ENCODE measurements at regions not wholly inside any gene's neighbourhood (a gene's known extent, or its start where the extent isn't known, plus 50 kb on each side); places are given as distances from the start of the nearest gene placed in this dataset.
"Not testable (repeated sequence)": the region's sequence is repeated elsewhere in the genome, so short reads cannot be mapped to it uniquely, and the experiment has no call there.

DNA sequence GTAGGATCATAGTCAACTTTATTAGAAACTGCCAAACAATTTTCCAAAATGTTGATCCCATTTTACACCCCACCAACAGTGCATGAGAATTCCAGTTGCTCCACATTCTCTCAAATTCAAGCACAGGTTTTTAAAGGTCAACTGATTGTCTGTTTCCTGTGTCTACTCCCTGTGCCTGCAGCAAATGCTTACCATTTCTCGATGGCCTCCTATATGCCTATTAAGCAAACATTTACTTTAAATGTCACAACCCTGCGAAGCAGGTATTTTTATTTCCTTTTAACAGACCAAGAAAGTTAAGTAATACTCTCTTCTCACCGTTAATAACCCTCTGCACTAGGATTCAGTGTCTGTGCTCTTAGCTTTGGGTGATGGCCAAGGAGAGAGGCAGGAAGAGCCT, 163.8 kb upstream of the EPB41L3 start:
- CTCF ChIA-PET: no interaction called here
- Mint-ChIP-seq H3K4me3 (no peak overlapping the region), H3K27me3 (no peaks in the 10 kb centered on the region), H3K36me3 (ENCODE audit: low read depth) (no peaks in the 10 kb centered on the region), H3K9me3 (peaks cover 2% of the 10 kb centered on the region), H3K27ac (no peak overlapping the region), H3K4me1 (no peaks in the 10 kb centered on the region)
- POLR2A ChIA-PET: no interaction called here
- no peak for DNase-seq

DNA sequence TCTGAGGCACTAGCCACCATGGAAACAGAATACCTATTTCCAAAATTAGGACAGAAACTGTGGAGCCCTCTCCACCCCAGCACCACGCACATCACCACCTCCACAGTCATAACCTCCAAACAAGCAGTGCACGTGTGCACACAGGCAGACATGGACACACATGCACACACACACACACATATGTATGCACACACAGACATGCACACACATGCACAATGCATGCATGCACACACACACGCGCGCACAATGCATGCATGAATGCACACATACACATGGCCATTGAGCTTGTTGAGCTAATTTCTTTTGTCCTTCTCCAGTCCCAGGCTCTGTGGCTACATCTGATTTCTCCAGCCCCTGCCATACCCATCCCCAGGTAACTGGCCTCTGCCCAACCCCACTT, 161.6 kb upstream of the EPB41L3 start:
- Mint-ChIP-seq H3K4me1 (no peaks in the 10 kb centered on the region), H3K27ac (no peak overlapping the region), H3K9me3 (peaks cover 2% of the 10 kb centered on the region), H3K4me3 (no peak overlapping the region), H3K27me3 (no peaks in the 10 kb centered on the region), H3K36me3 (ENCODE audit: low read depth) (no peaks in the 10 kb centered on the region)
- POLR2A ChIA-PET: no interaction called here
- CTCF ChIA-PET: no interaction called here
- no peak for DNase-seq

DNA sequence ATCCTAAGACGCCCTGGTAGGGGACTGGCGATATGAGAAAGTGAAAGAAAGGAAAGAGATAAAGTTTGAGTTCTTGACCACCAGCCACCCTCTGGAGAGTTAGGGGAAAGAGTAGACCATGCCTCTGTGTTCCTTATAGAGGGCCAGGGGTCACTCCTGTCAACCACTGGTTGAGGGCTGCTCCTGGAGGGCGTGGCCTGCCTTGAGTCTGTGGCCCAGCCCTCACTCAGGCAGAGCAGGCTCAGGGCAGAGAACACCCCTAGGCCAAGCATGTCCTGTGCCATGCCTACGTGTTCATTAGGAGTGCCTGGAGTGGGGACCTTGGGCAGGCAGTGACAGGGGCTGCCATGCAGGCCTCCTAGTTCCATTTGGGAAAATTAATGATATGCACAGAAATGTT, 161.1 kb upstream of the EPB41L3 start:
- H3K9me3 Mint-ChIP-seq: peaks cover 2% of the 10 kb centered on the region

DNA sequence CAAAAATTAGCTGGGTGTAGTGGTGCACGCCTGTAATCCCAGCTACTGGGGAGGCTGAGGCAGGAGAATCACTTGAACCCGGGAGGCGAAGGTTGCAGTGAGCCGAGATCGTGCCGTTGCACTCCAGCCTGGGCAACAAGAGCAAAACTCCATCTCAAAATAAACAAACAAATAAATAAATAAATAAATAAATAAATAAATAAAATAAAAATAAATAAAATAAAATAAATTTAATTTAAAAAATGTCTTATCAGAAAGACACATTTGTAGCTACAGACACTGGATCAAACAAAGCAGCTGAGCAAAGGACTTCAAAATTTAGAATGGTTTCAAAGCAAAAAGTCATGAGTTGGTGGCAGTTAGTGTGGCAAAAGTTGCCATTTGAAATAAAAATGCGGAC, 158.2 kb upstream of the EPB41L3 start:
- H3K36me3 Mint-ChIP-seq (ENCODE audit: low read depth); POLR2A ChIA-PET; H3K4me3 Mint-ChIP-seq; DNase-seq; H3K27ac Mint-ChIP-seq; CTCF ChIA-PET; H3K9me3 Mint-ChIP-seq; H3K4me1 Mint-ChIP-seq; H3K27me3 Mint-ChIP-seq: not testable (repeated sequence)

More for the DNA sequence above, 161.1 kb upstream of the EPB41L3 start:
- no peak for DNase-seq
- Mint-ChIP-seq H3K27ac (no peak overlapping the region), H3K27me3 (no peaks in the 10 kb centered on the region), H3K36me3 (ENCODE audit: low read depth) (no peaks in the 10 kb centered on the region), H3K4me1 (no peaks in the 10 kb centered on the region), H3K4me3 (no peak overlapping the region)
- ChIA-PET POLR2A (no interaction called here), CTCF (no interaction called here)

DNA sequence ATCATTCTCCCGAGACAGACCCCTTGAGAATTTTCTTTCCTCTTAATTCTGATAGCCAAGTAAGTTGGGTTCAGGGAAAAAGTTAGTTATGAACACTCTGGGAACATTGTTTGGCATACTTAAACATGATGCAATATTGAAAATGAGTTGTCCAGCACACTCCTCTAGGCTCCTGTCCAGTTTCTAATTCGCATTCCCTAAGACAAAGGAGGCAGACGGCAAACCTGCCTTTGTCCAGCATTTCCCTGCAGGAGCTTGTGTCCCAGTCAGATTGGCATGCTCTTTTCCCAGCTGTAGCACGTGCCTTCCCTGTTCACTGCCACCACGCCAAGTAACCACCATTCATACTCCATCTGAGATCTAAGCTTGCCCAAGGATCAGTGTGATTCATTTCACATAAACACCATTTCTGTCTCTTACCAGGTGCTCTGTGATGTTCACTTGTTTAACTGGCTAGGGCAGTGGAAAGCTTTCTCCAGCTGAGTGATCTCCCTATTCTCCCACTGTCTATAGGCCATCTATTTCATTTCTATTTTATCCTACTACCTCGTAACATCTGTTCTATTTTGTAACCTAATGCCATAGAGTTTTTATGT, 150.0 kb upstream of the EPB41L3 start:
- H3K27me3 Mint-ChIP-seq: no peaks in the 10 kb centered on the region
- ChIA-PET CTCF (no interaction called here), POLR2A (no interaction called here)
- H3K4me1 Mint-ChIP-seq: no peaks in the 10 kb centered on the region
- no peak overlapping the region for H3K4me3 Mint-ChIP-seq
- peaks cover 2% of the 10 kb centered on the region for H3K9me3 Mint-ChIP-seq
- no peak for DNase-seq
- no peaks in the 10 kb centered on the region for H3K36me3 Mint-ChIP-seq (ENCODE audit: low read depth)
- H3K27ac Mint-ChIP-seq: no peak overlapping the region

DNA sequence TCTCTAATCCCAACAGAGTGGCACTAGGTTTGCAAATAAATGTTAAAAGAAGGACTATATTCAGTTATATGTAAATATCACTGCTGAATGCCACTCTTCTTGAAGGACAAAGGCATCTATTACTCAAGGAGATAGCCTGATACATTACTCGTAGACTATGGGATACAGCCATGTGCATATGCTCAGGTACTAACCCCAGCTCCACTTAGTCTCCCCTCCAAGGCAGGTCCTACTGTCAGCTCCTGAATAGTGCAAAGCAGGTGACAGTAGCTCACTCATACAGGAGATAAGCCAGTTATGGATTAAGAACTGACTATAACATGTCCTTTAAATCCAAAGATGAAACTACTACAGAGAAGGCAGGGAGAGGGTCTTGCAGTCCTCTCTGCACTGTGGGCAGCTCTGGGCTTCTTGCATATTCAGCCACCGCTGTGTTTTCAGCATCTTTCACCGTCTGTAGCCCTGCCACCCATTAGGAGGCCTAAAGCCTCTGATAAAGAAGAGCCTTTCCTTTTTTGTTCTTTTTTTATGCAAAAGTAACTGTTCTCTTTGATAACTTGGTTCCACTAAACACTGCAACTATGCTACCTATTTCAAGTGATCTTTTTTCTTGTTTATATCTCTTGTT, 135.1 kb upstream of the EPB41L3 start:
- POLR2A ChIA-PET: no interaction called here

DNA sequence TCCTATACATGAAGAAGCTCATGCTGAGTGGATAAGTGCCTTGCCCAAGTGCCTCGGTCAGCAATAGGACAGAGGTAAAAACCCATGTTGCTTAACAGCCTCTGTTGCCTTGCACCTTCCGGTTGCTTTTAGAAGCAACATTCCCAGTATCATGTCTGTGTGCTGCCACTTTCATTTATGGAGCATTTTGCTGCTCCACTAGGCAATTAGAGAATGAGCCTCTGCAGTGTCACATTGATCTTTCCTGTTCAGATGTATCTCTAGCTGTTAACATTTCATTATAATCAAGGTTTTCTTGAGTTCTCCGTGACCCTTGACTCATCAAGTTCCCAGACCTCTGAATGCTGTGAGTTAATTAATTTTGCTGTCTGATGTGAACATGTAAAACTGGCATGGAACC, 134.5 kb upstream of the EPB41L3 start:
- POLR2A ChIA-PET: no interaction called here
- CTCF ChIA-PET: no interaction called here
- no peak overlapping the region for H3K27ac Mint-ChIP-seq
- H3K9me3 Mint-ChIP-seq: no peaks in the 10 kb centered on the region
- H3K4me3 Mint-ChIP-seq: no peak overlapping the region
- H3K27me3 Mint-ChIP-seq: no peaks in the 10 kb centered on the region
- no peak for DNase-seq
- H3K36me3 Mint-ChIP-seq (ENCODE audit: low read depth): no peaks in the 10 kb centered on the region
- no peaks in the 10 kb centered on the region for H3K4me1 Mint-ChIP-seq

More for the DNA sequence above, 135.1 kb upstream of the EPB41L3 start:
- Mint-ChIP-seq H3K36me3 (ENCODE audit: low read depth) (no peaks in the 10 kb centered on the region), H3K4me1 (no peaks in the 10 kb centered on the region), H3K4me3 (no peak overlapping the region), H3K9me3 (no peaks in the 10 kb centered on the region), H3K27ac (no peak overlapping the region), H3K27me3 (no peaks in the 10 kb centered on the region)
- no peak for DNase-seq
- CTCF ChIA-PET: no interaction called here

DNA sequence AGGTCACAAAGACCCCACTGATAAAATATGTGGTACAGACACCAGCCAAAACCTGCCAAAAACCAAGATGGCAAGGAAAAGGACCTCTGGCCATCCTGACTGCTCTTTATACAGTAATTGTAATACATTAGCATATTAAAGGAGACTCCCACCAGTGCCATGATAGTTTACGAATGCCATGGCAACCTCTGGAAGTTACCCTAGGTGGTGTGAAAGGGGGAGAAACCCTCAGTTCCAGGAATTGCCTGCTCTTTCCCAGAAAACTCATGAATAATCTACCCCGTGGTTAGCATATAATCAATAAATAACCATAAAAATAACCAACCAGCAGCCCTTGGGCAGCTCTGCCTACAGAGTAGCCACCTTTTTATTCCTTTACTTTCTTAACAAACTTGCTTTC, 129.8 kb upstream of the EPB41L3 start:
- no peak overlapping the region for H3K27ac Mint-ChIP-seq
- H3K4me3 Mint-ChIP-seq: no peak overlapping the region
- H3K4me1 Mint-ChIP-seq: no peaks in the 10 kb centered on the region
- no peaks in the 10 kb centered on the region for H3K36me3 Mint-ChIP-seq (ENCODE audit: low read depth)
- no peak for DNase-seq
- CTCF ChIA-PET: no interaction called here
- no peaks in the 10 kb centered on the region for H3K27me3 Mint-ChIP-seq
- POLR2A ChIA-PET: no interaction called here
- no peaks in the 10 kb centered on the region for H3K9me3 Mint-ChIP-seq

DNA sequence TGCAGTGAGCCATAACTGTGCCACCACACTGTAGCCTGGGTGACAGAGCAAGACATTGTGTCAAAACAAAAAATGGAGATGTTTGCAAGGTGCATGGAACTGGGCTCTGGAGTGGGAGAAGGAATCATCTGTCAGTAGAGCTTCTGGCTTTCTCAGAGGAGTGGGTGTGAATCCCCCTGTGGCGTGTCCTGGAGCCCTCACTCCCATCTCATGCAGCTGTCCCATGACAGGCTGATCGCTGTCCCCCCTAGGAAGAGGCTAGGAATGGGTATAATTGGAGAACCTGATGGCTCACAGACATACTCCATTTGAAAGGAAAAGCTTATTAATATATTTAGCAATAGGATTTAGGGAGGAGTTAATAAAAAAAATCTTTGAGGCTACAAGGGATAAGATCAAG, 125.8 kb upstream of the EPB41L3 start:
- CTCF ChIA-PET: no interaction called here
- no peaks in the 10 kb centered on the region for H3K4me1 Mint-ChIP-seq
- H3K4me3 Mint-ChIP-seq: no peak overlapping the region
- no peaks in the 10 kb centered on the region for H3K36me3 Mint-ChIP-seq (ENCODE audit: low read depth)
- no peak overlapping the region for H3K27ac Mint-ChIP-seq
- DNase-seq: no peak
- POLR2A ChIA-PET: no interaction called here
- no peaks in the 10 kb centered on the region for H3K27me3 Mint-ChIP-seq
- H3K9me3 Mint-ChIP-seq: no peaks in the 10 kb centered on the region

DNA sequence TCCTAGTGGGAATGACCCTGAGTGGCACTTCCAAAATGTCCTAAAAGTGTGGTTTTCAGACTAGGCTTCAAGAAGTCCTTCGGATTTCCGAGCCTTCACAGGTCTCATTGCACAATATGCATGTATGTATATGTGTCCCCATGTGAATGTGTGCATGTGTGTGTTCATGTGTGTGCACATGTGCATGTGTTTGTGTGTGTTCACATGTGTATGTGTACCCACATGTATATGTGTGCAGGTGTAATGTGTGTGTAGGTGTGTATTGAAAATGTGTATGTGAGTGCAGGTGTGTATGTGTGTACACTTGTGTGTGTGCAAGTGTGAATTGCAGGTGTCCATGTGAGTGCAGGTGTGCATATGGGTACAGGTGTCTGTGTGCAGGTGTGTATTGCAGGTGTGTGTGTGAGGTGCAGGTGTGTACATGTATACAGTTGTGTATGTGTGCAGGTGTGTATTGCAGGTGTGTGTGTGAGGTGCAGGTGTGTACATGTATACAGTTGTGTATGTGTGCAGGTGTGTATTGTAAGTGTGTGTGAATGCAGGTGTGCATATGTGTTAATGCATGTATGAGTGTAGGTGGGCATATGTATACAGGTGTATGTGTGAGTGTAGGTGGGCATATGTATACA, 124.4 kb upstream of the EPB41L3 start:
- H3K36me3 Mint-ChIP-seq (ENCODE audit: low read depth): no peaks in the 10 kb centered on the region
- DNase-seq: no peak
- POLR2A ChIA-PET: no interaction called here
- H3K4me1 Mint-ChIP-seq: no peaks in the 10 kb centered on the region
- H3K27ac Mint-ChIP-seq: no peak overlapping the region
- H3K4me3 Mint-ChIP-seq: no peak overlapping the region
- H3K27me3 Mint-ChIP-seq: no peaks in the 10 kb centered on the region
- no peaks in the 10 kb centered on the region for H3K9me3 Mint-ChIP-seq
- CTCF ChIA-PET: no interaction called here

DNA sequence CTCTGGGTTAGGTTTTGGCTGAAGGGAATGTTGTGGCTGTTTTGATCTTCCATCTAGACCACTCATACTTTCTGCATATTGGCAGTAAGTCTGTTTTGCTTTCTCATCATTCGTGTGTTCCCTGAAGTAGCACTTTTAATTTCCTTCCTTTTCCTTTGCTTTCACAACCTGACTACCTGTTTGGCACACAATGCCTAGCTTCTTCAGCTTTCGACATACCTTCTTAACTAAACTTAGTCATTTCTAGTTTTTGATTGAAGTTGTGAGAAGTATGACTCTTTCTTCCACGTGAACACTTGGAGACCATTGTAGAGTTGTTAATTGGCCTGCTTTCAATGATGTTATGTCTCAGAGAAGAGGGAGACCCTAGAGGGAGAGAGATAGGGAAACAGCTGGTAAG, 123.6 kb upstream of the EPB41L3 start:
- Mint-ChIP-seq H3K4me3 (no peak overlapping the region), H3K36me3 (ENCODE audit: low read depth) (no peaks in the 10 kb centered on the region), H3K27ac (no peak overlapping the region), H3K27me3 (no peaks in the 10 kb centered on the region), H3K9me3 (no peaks in the 10 kb centered on the region), H3K4me1 (no peaks in the 10 kb centered on the region)
- no peak for DNase-seq
- CTCF ChIA-PET: no interaction called here
- POLR2A ChIA-PET: no interaction called here

DNA sequence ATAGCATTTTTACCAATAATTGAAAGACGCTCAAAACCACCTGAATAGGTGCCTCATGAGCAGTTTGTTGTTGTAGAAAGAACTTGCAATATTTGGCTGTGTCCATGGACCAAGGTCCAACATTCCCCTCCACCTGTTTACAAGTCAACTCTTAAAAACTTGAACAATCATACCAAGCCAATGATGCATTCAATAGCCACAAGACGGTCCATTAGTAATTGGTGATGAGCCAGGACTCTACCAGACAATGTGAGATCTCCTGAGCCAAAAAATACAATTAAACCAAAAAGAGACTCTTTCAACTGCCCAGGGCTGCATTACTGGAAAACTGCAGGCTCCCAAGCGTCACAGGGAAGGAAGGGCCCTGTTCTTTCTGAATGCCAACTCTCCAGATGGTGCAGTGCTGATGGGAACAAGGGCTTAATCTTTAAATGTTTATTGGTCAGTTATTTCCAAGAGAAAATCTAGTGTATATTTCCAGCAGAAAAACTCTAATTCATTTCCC, 118.8 kb upstream of the EPB41L3 start:
- H3K4me1 Mint-ChIP-seq: no peaks in the 10 kb centered on the region
- ChIA-PET POLR2A (no interaction called here), CTCF (no interaction called here)
- no peak overlapping the region for H3K27ac Mint-ChIP-seq
- H3K27me3 Mint-ChIP-seq: no peaks in the 10 kb centered on the region
- H3K4me3 Mint-ChIP-seq: no peak overlapping the region
- no peaks in the 10 kb centered on the region for H3K9me3 Mint-ChIP-seq
- no peaks in the 10 kb centered on the region for H3K36me3 Mint-ChIP-seq (ENCODE audit: low read depth)
- no peak for DNase-seq

DNA sequence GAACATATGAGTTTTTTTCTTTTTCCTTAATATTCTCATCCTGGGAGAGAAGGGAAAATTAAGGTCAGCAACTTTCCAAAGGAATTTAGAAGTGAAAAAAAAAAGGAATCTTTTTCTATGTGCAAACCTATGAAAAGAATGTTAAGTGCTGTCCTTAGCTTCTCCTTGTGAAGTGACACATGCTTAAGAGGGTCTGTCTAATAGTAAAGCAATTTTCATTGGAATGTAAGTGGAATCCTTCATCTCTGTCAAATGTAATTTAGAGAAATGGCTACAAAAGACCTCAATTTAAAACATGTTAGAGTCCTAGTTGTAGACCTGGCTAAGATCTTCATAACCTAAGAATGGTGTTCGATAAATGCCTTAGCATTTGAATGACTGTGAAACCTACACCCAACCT, 117.4 kb upstream of the EPB41L3 start:
- Mint-ChIP-seq H3K4me3 (no peak overlapping the region), H3K36me3 (ENCODE audit: low read depth) (no peaks in the 10 kb centered on the region), H3K9me3 (no peaks in the 10 kb centered on the region), H3K27me3 (no peaks in the 10 kb centered on the region), H3K27ac (no peak overlapping the region), H3K4me1 (no peaks in the 10 kb centered on the region)
- POLR2A ChIA-PET: no interaction called here
- CTCF ChIA-PET: no interaction called here
- DNase-seq: no peak

DNA sequence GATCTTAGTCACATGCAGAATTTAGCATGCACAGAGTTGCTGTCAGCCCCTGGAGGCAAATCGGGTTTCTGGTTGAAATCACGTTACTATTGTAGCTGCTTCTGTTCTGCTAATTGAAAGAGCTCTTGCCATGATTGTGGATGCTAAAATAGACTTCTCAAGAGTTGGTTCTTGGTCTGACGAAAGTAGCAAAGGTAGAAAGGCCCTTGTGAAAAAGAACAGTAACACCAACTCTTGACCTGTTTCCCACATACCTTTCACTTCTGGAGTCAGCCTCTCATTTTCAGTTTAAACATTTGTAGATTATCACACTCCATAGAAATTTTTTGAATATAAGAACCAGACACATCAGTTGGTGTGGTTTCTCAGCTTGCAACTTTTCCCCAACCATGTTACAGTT, 110.0 kb upstream of the EPB41L3 start:
- H3K4me3 Mint-ChIP-seq: no peak overlapping the region
- H3K9me3 Mint-ChIP-seq: no peaks in the 10 kb centered on the region
- DNase-seq: no peak
- no peaks in the 10 kb centered on the region for H3K27me3 Mint-ChIP-seq
- no peaks in the 10 kb centered on the region for H3K4me1 Mint-ChIP-seq
- CTCF ChIA-PET: no interaction called here
- H3K27ac Mint-ChIP-seq: no peak overlapping the region
- no peaks in the 10 kb centered on the region for H3K36me3 Mint-ChIP-seq (ENCODE audit: low read depth)
- POLR2A ChIA-PET: no interaction called here
